ENCODE measurements at regions not wholly inside any gene's neighbourhood (a gene's known extent, or its start where the extent isn't known, plus 50 kb on each side); places are given as distances from the start of the nearest gene placed in this dataset.

DNA sequence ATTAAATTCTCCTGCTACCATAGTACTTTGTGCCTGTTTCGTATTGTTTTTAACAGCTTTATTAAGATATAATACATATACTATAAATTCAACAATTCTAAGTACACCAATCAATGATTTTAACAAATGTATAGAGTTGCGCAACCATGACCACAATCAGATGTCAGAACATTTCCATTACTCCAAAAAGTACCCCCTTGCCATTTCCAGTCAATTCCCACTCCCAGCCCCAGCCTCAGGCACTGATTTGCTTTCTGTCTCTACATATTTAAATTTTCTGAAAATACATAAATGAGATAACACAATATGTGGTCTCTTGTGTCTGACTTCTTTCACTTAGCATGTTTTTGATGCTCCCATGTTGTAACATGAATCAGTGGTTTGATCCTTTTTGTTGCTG, 193.9 kb downstream of the FIGN start:
- DNase-seq (ENCODE audit: extremely low spot score, insufficient read length, low read depth) (no peak), FAIRE-seq (no peak)

DNA sequence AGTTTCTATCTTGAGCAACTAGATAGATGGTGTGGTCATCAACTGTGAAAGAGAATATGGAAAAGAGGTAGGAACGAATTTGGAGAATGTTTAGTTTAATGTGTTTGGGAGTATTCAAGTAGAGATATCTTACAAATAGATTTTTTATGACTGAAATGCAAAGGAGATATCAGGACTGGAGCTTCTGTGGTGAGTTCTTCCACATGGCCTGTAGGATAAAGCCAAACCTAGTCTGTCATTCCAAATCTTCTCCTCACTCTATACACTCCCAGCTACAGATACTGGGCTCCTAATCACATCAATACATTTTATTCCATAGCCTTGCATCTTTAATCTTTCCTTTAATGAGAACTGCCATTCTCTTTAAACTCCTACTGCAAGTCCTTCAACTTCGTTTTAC, 194.3 kb downstream of the FIGN start:
- DNase-seq (ENCODE audit: extremely low spot score, insufficient read length, low read depth) (no peak), FAIRE-seq (no peak)

DNA sequence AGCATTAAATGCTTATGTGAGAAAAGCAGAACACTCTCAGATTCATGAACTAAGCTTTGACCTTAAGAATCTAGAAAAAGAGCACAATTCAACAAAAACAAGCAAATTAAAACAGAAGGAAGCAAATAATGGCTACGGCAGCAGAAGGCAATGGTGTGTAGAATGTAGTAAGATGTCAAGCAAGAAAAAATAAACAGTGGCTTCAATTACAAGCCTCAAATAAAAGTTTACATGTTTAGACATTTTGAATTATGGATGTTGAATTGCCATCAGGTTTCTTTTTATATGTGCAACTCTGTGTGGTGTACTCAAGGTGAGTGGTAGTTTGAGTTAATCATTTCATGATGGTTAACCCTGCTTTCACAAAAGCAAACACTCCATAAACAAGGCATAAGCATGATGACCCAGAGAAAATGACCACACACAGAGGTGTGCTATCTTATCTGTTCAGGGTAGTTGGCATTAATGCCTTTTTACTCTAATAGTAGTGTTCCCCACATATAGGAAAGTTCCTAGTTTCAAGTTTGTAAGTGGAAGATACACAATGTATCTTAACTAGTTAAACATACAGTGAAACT, 207.1 kb downstream of the FIGN start:
- no peak for FAIRE-seq
- DNase-seq (ENCODE audit: extremely low spot score, insufficient read length, low read depth), result no peak

DNA sequence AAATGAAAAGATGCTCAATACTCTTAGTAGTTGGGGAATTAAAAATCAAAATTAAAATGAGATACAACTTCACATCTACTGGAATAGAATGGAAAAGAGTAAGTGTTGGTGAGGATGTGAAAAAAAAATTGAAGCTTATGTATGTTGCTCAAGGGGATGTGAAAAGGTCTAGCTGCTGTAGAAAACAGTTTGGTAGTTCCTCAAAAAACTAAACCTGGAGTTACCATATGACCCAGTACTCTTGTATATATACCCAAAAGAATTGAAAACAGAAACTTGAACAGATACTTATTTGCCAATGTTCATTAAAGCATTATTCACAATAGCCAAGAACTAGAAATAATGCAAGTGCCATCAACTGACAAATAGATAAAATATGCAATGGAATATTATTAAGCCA, 208.4 kb downstream of the FIGN start:
- FAIRE-seq, result no peak

DNA sequence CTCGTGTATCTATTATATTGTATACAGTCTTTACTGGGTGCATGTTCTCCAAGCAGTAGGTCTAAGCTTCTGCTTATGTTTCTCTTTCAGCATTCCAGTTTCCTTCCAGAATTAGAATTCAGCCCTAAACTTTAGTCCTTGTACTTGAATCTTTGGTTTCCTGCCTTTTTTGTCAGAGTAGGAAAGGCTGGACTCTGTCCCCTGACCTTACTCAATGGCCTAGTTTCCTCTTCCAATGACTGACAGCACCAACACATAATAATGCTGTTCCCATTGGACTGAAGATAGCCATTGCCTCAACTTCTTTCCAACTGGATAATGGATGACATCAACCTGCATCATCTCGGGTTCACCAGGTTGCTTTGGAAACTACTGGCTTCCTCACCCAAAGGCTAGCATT, 217.0 kb downstream of the FIGN start:
- FAIRE-seq (no peak), DNase-seq (ENCODE audit: extremely low spot score, insufficient read length, low read depth) (no peak)

More for the DNA sequence above, 208.4 kb downstream of the FIGN start:
- DNase-seq (ENCODE audit: extremely low spot score, insufficient read length, low read depth), result no peak

DNA sequence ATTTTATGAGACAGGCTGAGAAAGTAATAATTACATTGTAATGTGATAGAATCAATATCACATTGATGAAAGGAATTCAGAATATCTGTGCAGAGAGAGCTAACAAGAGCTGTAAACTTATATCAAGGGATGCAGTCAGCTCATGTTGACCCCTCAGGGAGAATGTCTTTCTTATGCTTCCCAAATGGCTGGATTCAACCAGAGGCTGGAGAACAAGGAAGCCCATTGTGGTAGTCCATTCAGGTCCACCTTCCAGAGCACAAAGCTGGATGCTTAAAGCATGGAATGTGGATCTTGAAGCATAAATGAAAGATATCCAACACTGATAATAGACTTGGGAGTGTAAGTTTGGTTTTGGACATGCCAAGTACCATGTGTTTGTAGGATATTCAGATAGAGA, 220.0 kb downstream of the FIGN start:
- no peak for FAIRE-seq
- DNase-seq (ENCODE audit: extremely low spot score, insufficient read length, low read depth), result no peak

DNA sequence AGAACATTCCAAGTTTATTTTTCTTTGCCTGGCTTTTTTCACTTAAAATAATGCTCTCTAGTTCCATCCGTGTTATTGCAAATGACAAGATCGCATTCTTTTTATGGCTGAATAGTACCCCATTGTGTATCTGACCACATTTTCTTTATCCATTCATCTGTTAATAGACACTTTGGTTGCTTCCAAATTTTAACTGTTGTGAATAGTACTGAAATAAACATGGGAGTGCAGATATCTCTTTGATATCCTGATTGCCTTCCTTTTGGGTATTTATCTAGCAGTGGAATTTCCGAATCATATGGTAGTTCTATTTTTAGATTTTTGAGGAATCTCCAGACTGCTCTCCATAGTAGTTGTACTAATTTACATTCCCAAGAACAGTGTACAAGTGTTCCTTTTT, 230.5 kb downstream of the FIGN start:
- FAIRE-seq (no peak), DNase-seq (ENCODE audit: extremely low spot score, insufficient read length, low read depth) (no peak)

DNA sequence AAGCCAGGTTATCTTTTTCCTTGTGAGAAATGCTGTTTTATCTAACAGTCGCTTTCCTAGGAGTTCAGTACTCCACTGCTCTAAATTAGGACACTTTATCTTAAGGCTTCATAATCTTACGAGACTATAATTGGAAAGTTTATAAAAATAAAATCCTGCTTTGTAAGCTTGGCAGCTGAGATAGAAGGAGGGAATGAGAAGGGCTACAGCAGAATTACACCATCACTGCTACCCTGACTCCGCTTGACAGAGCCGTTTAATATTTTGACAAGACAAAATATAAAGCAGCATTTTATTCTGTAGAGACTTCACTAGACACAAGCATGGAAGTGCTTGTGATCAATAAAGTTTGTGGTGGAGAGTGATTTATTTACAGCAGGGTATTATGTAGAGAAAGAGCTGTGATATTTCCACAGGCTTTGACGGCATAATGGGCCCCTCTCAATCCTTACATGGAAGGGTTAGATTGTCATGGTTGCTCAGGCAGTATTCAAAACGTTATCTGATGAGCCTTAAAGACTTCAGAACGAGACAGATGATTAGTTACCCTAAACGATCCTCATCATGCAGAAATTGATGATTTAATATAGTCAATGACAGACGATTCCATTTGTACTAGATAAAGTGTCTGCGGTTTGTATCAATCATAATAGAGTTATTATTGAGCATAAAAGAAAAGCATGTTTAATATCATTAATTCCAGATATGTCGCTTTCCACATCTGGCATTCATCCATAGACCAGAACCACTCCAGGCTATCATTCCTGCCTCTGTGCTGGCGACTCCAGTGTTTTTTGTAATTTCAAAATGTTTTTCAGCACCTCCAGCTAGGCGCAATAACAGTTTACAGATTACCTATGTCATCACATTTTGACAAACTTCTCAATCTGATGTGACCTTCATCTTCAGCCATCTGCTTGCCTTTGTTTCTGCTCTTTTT, 242.2 kb downstream of the FIGN start:
- no peak for FAIRE-seq
- DNase-seq (ENCODE audit: extremely low spot score, insufficient read length, low read depth), result no peak

DNA sequence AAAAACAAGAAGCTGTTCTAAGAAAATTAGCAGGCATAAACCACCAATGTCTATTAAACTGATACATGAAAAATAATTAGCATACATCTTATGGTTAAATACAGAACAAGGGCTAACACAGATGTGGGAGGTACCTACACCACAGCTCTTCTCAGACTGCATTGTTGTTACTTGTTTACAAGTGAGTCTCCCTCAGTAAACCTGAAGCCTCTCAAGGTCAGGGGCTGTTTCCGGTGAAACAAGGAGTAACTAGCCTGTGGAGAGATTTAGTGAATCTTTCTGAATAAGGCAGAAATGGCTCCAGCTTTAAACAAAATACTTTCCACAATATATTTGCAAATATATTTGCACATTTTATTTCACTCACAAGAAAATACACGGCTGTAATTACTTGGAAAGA, 244.0 kb downstream of the FIGN start:
- DNase-seq (ENCODE audit: extremely low spot score, insufficient read length, low read depth) (no peak), FAIRE-seq (no peak)

DNA sequence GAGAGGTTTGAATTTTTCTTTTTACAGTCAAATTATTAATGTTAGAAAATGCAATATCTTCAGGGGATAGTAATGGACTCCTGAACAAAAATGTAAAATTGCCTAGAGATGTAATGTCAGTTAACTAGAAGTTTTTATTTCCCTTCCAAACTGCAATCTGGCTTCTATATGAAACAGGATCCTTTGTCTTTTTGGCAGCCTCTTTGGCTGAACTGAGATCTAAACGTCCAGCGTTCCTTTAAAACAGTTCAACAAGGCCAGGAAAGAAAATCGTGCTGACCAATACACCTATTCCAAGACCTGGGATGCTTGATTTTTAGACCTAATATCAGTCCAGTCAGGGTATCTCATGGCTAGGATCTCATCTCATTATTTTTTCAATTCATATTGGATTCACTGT, 245.5 kb downstream of the FIGN start:
- FAIRE-seq, result no peak
- no peak for DNase-seq (ENCODE audit: extremely low spot score, insufficient read length, low read depth)

DNA sequence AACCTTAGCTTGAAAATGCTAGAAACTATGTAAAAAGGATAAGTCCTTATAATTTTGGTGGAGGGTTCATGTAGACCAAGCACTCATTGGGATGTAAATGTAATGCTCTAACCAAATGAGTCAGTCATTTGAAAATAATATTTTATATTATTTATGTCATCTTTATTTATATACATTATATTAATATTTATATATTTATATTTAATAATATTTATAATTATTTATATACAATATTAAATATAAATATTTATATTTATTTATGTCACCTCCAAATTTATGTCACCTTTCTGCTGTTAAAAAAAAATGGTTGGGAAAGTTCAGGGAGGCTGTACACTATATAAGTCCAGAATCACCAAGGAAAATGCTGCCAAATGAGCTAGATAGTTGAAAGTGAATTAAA, 254.3 kb downstream of the FIGN start:
- DNase-seq (ENCODE audit: extremely low spot score, insufficient read length, low read depth) (no peak), FAIRE-seq (no peak)

DNA sequence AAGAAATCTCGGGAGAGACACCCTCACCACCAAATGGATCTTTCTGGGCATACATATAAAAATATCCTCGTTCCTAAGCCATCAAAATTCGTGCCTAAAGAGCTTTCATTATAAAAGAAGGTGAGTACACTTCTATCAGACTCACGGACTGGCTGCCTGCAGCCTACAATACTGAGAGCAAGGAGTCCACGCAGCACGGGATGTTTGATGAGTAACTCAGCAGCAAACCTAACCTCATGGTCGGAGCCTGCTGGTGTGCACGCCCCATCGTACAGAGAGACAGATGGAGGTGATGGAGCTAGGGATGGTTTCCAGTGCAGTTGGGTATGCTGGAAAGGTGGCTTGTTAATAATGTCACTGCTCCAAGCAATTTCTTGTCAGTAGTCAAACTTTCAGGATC, 256.2 kb downstream of the FIGN start:
- DNase-seq (ENCODE audit: extremely low spot score, insufficient read length, low read depth), result no peak
- no peak for FAIRE-seq

DNA sequence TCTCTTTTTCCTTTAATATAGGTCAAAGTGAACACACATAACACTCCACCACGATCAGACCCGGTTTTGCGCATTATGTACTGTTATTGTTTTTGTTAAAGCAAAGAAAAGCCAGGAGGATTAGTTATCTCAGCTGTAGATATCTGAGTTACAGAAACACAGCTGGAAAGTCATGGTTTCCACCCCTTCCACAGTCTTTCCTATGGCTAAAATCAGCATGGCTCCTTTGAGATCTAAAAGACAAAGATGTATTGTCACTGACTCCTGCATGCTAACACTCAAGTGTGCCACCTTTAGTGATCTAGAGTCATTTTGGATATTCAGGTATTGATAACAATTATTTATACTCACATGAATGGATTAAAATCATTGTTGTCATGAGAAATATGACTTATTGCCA, 260.0 kb downstream of the FIGN start:
- DNase-seq (ENCODE audit: extremely low spot score, insufficient read length, low read depth) (no peak), FAIRE-seq (no peak)

DNA sequence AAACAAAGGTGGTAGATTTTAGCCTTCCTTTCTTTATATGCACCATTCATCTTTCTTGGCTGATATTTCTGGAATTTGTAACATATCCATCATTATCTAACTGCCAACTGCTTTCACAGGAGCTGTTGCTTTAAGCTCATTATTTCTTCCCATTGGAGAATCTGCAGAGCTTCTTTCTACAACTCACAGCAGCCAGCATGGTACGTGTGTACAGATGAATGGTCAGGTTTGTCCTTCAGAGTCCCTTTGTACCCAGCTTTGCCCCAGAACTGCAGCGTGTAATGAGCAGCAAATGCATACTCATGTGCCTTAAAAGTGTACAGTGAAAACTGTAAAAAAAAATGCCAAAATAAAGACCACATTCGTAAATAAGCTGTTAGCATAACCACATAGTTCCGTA, 260.9 kb downstream of the FIGN start:
- FAIRE-seq (no peak), DNase-seq (ENCODE audit: extremely low spot score, insufficient read length, low read depth) (no peak)

DNA sequence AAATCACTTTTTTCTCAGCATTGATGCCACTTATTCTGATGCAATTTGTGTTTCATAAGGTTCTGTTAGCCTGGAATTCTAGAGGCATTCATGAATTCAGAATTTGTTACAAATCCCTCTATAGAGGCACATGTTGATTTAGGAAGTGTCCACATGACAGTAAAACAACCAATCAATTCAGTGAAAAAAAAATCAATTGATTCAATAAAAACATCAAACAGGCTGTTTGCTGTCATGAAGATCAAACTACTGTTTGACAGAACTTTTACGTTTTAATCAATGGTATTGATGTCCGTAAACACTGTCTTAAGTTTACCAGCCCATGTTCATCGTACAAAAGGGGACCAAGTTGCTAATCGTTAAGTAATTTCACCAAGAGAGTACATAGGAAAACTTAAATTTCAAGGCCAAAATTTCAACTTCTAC, 261.5 kb downstream of the FIGN start:
- DNase-seq (ENCODE audit: extremely low spot score, insufficient read length, low read depth) (no peak), FAIRE-seq (no peak)

DNA sequence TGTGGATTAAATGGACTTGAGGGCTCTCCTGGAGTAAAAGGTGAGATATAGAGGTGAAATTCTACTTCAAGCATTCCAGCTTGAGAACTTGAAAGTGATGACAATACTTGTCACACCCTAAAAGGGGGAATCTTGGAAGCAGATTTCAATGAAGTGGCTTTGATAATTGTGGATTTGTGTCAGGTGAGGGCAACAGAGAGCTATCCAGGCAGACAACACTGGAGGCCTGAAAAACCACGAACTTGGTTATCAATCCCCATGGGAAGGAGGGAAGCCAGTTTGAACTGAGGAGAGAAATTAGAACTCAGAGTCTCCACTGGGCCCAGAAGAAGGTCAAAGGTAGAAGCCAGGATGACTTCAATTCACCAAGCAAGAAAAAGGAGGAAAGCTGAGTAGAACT, 263.9 kb downstream of the FIGN start:
- DNase-seq (ENCODE audit: extremely low spot score, insufficient read length, low read depth) (no peak), FAIRE-seq (no peak)

DNA sequence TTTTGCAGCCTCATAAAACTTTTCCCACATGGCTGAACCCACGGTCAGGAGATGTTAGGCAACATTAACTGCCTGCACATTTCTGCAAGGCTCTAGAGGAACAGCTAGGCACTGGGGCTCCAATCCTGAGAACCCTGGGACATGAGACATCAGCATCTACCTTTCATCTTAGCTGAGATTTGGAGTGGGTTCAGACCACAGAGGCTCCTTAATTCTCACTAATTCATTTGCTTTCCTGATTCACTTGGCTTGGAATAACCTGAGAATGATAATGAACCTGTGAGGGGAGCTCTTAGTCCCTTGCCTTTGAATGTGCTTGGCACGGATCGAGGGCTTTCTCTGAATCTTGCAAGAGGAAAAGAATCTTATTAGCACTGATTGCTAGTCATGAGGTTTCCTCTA, 266.2 kb downstream of the FIGN start:
- DNase-seq (ENCODE audit: extremely low spot score, insufficient read length, low read depth), result no peak
- FAIRE-seq, result no peak

DNA sequence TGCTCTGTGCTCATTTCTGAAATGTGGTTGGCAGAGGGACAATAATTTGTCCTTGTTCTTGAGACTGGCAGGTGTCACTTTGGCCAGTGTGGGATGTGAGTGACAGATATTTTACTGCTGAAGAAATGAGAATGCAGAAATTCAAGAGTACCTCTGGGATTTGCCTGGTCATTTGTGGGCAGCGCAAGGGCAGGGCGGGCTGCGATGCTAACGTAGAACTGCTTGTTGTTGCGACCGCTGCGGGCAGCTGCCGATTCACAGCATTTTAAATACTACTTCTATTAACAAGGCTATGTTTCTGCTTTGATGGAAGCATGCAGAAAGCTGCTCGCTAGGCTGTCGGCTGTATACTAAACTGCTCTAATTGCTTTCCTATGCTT, 268.6 kb downstream of the FIGN start:
- FAIRE-seq, result no peak
- DNase-seq (ENCODE audit: extremely low spot score, insufficient read length, low read depth), result no peak

DNA sequence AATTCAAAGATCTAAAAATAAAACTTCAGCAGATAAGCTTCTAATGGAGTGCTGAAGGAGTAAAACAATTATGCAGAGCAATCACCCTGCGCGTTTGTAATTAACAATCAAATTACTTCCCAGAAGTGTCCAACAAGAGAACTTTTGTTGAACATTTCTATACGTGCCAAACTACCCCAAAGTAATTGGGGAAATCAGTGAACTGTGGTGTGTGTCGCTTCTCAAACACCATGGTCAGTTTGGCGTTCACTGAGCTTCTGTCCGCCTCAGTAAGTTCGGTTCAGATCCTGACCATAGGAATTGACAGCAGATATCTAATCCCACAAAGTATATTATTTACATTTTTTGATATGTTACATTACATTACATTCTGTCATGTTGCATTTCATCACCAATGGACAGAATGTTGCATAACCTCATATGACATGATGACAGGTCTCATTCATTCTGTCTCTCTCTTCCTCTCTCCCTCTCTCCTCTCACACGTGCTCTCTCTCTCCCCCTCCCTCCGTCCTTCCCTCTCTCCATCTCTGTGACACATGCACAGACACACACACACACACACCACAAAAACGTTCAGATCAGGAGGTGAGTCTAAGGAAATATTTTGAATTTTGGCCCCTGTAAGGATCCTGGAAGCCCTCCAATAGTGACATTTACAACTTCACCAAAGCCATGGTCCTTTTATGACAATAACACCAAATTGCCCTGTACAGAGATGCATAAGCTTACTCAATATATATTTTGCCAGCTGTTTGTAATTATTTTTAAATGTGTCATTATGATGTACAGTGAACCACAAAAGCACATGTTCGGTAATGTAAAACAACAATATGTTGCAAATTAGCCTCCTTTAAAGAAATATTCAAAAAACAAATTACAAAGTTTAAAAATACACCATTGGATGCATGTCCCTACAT, 269.2 kb downstream of the FIGN start:
- FAIRE-seq (no peak), DNase-seq (ENCODE audit: extremely low spot score, insufficient read length, low read depth) (no peak)

DNA sequence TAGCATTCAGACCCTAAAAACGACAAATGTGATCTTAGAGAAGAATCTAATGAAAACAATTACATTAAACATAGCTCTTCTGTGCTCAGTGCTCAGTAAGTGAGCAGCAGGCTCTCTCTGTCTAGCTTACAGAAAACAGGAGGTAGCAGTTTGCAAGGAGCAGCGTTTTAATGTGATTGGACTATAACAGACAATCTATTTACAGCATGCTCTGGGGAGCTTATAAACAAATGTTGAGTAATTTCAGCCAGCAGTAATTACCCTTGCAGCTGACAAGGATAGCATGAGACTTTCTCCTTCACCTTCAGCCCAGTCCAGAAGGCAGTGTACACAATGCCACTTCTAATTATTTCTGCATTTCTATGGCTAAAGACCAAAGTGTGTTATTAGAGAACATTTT, 270.4 kb downstream of the FIGN start:
- FAIRE-seq (no peak), DNase-seq (ENCODE audit: extremely low spot score, insufficient read length, low read depth) (no peak)

DNA sequence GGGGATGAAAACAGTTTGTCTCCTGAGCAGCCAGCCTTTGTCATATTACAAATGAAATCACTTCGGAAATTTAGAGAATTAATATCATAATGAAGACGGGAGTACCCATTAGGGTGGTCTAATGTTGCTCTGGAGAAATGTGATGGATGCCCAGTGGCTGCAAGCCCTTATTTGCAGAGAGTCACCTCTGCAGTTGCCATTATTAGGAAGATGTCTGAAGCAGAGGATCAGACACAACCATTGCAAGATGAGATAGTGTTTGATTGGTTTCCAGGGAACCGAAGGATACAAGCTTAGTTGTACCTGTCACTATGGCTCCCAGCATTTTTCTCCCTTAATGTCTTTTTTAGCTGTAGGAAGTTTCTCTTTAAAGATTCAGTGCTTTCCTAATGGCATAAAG, 272.4 kb downstream of the FIGN start:
- no peak for FAIRE-seq
- no peak for DNase-seq (ENCODE audit: extremely low spot score, insufficient read length, low read depth)

Data from GM18507 (cell line).